Stomach (tissue), 8 donors: ENCODE measurements at regions not wholly inside any gene's neighbourhood (a gene's known extent, or its start where the extent isn't known, plus 50 kb on each side); places are given as distances from the start of the nearest gene placed in this dataset.

Experiments used
- DNase-seq, 2 donors: peaks; one replicate each; pipeline versions ENCODE4 v3.0.0 to v3.0.0-alpha.2; 2013 to 2019
- H3K27ac ChIP-seq, 5 donors: fragments of 200-600 bp in 4 of 5; sonication (generic) in 4 of 5; one replicate each; pipeline ENCODE4 v1.5.1; 2013 to 2019; ENCODE audit warnings: mild to moderate bottlenecking in 1 of 5, moderate library complexity in 1 of 5
- H3K27me3 ChIP-seq, 3 donors: fragments of 200-600 bp; sonication (generic); one replicate each; pipeline ENCODE4 v1.5.1; 2017 to 2019; ENCODE audit warnings: mixed run types in 1 of 3
- H3K36me3 ChIP-seq, 4 donors: fragments of 200-600 bp; sonication (generic); 1 replicate in 3 of 4; 2 replicates in 1 of 4; pipeline ENCODE4 v1.5.1; 2016 to 2019
- H3K4me1 ChIP-seq, 4 donors: fragments of 200-600 bp; sonication (generic); one replicate each; pipeline ENCODE4 v1.5.1; 2016 to 2019
- H3K4me3 ChIP-seq, 4 donors: fragments of 200-600 bp; sonication (generic) in 3 of 4; one replicate each; pipeline ENCODE4 v1.5.1; 2016 to 2019; ENCODE audit warnings: mild to moderate bottlenecking in 1 of 4
- H3K9me3 ChIP-seq, 4 donors: fragments of 200-600 bp; sonication (generic); one replicate each; pipeline ENCODE4 v1.5.1; 2016 to 2019
- CTCF ChIP-seq, 7 experiments: fragments of 450-650 bp in 4 of 7; fragments of 200-600 bp in 3 of 7; sonication (generic) in 3 of 7; IDR thresholded peaks; one replicate each; pipeline ENCODE4 v1.5.1; 2016 to 2019; ENCODE audit warnings: antibody characterized with exemption in 7 of 7, control low read depth in 2 of 7, mild to moderate bottlenecking in 1 of 7
- EP300 ChIP-seq: sonication (generic); formaldehyde crosslinking; IDR thresholded peaks from one replicate; pipeline ENCODE4 v1.6.1; 2017; ENCODE audit warnings: antibody characterized with exemption
- POLR2A ChIP-seq, 4 donors: fragments of 450-650 bp; IDR thresholded peaks; one replicate each; pipeline ENCODE4 v1.6.1; 2016; ENCODE audit warnings: antibody characterized with exemption in 4 of 4, control low read depth in 2 of 4, mild to moderate bottlenecking in 1 of 4, moderate library complexity in 1 of 4
- POLR2AphosphoS5 ChIP-seq, 3 donors: sonication (generic); formaldehyde crosslinking; IDR thresholded peaks; one replicate each; pipeline ENCODE4 v1.6.1; 2016; ENCODE audit warnings: antibody characterized with exemption in 3 of 3
- WGBS, 5 donors: extraction: QIAGEN DNeasy Blood & Tissue Kit in 3 of 5; methylation state at CpG; one replicate each; pipeline versions ENCODE4 v1.1.5 to v1.1.7; 2013 to 2018; 5-methylcytosine and 5-hydroxymethylcytosine counted together
- intact Hi-C: fragments of 100-400 bp; cut with DNase I; formaldehyde crosslinking; loops from one replicate; pipeline ENCODE4 v1.15.1; 2023; ENCODE audit warnings: low total_unique reads
- donor health status: healthy with polysubstance abuse.
- donor health status: Bipolar disorder and iron deficiency.
- donor health status: healthy.

DNA sequence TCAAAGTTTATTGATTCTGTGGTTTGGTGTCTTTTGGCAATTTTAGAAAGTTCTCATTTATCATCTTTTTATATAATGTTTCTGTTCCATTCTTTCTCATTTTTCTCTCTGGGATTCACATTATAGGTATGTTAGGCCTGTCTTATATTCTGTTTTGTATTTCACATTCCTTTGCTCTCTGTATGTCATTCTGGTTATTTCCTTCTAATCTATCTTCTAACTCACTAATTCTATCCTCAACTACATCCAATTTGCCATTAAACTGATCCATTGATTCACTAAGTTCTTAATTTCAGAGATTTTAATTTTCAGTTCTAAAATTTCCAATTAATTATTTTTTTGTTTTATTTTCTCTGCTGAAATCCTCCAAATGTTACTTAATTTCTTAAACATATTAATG lies 234.8 kb downstream of the FOXD2 start:
- H3K4me1 ChIP-seq = no peaks in the 10 kb centered on the region
- no peak overlapping the region for H3K27ac ChIP-seq
- no peaks in the 10 kb centered on the region for H3K9me3 ChIP-seq
- intact Hi-C loops = no loop called here
- no peak overlapping the region for H3K4me3 ChIP-seq
- TF ChIP-seq POLR2AphosphoS5 (IDR thresholded peaks at IDR 0.05) = no peak
- no peak for TF ChIP-seq POLR2A (IDR thresholded peaks at IDR 0.05)
- TF ChIP-seq CTCF (IDR thresholded peaks at IDR 0.05) = no peak
- no peak for TF ChIP-seq EP300
- no peaks in the 10 kb centered on the region for H3K36me3 ChIP-seq
- peaks cover 0 to 5% (median 0%) of the 10 kb centered on the region in 3 donors for H3K27me3 ChIP-seq
- DNase-seq = no peak

DNA sequence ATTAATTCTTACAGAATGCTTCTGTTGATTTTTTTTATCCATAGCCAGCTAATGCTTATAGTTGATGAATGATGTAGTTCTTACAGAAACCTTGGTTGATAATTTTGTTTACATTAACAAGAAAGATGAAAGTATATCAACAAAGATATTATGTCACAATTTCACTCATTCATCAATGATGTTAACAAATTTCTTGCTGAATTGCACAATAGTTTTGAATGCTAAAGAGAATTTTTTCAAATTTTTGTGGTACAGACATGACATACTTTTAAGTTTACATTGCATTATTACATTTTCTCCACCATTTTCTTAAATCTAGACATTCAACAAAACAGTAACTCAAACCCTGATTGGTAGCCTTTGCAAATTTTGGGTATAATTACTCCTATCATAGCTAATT lies 236.3 kb downstream of the FOXD2 start:
- intact Hi-C loops = no loop called here
- DNase-seq = no peak
- Histone ChIP-seq H3K4me3 (no peak overlapping the region), H3K27ac (no peak overlapping the region), H3K9me3 (no peaks in the 10 kb centered on the region), H3K27me3 (peaks cover 0 to 11% (median 0%) of the 10 kb centered on the region in 3 donors), H3K4me1 (no peaks in the 10 kb centered on the region), H3K36me3 (no peaks in the 10 kb centered on the region)
- TF ChIP-seq POLR2A (IDR thresholded peaks at IDR 0.05) (no peak), EP300 (no peak), POLR2AphosphoS5 (IDR thresholded peaks at IDR 0.05) (no peak), CTCF (IDR thresholded peaks at IDR 0.05) (no peak)

DNA sequence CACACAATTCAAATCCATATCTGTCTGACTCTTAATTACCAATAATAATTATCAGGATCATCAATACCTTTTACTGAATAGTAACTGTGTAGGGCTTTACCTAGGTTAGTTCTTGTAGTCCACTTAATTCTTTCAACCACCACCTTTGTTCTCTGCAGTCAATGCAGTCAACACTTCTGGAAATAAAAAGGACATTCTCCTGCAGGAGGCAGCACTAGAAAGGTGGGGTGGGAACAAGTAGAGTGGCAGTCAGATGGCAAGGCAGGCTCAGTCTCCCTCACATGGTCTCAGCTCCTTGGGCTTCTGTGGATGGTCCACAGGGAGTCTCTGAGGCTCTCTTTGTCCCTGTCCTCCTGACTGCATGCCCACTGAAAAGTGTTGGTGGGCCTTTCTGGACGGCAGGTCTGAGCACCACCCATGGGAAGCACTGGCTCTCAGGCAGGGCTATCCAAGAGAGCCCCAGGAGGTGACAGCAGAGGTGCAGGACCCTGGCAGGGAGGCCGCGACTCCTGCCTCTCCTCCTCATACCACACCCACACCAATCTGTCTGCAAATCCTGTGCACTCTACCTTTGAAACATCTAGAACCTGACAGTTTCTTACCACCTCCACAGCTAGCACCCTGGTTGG lies 237.3 kb downstream of the FOXD2 start:
- Histone ChIP-seq H3K36me3 (no peaks in the 10 kb centered on the region), H3K4me3 (no peak overlapping the region), H3K4me1 (no peaks in the 10 kb centered on the region), H3K9me3 (no peaks in the 10 kb centered on the region), H3K27me3 (peaks cover 0 to 16% (median 0%) of the 10 kb centered on the region in 3 donors), H3K27ac (no peak overlapping the region)
- intact Hi-C loops = no loop called here
- TF ChIP-seq POLR2AphosphoS5 (IDR thresholded peaks at IDR 0.05) = no peak
- no peak for TF ChIP-seq POLR2A (IDR thresholded peaks at IDR 0.05)
- TF ChIP-seq CTCF (IDR thresholded peaks at IDR 0.05) = no peak
- TF ChIP-seq EP300 = no peak
- WGBS, 5 donors = 87 to 95% (median 92%) methylated on average over 3 of the region's 3 CpGs; no CpG with 5 or more reads in 1 of the 5 donors
- no peak for DNase-seq

- WGBS, 5 donors = 90 to 96% (median 92%) methylated on average over 11 of the region's 11 CpGs
- Histone ChIP-seq H3K27ac (no peak overlapping the region), H3K9me3 (no peaks in the 10 kb centered on the region), H3K4me1 (no peaks in the 10 kb centered on the region), H3K27me3 (peaks cover 0 to 16% (median 0%) of the 10 kb centered on the region in 3 donors), H3K4me3 (no peak overlapping the region), H3K36me3 (no peaks in the 10 kb centered on the region)
- intact Hi-C loops = no loop called here
- TF ChIP-seq POLR2A (IDR thresholded peaks at IDR 0.05) (no peak), EP300 (no peak), POLR2AphosphoS5 (IDR thresholded peaks at IDR 0.05) (no peak), CTCF (IDR thresholded peaks at IDR 0.05) (no peak)
- DNase-seq = peak in 1 of 2 donors; percentile 16
Measured at GRCh38 chr1:47675721-47676120, 237.9 kb downstream of the FOXD2 start.
